ENCODE measurements at regions not wholly inside any gene's neighbourhood (a gene's known extent, or its start where the extent isn't known, plus 50 kb on each side); places are given as distances from the start of the nearest gene placed in this dataset.

- in situ Hi-C loops (cut with MboI) (no loop called here), intact Hi-C loops (cut with micrococcal nuclease) (no loop called here)
- Histone ChIP-seq H4K20me1 (replicated peaks; ENCODE audit: control insufficient read depth, insufficient read depth, low read length) (no peaks in the 10 kb centered on the region), H2AFZ (ENCODE audit: low read depth, low read length) (no peak overlapping the region), H3K9me3 (replicated peaks; ENCODE audit: control insufficient read depth, insufficient read depth, low read depth, low read length) (no peaks in the 10 kb centered on the region), H3K79me2 (ENCODE audit: control insufficient read depth, insufficient read depth, low read length) (no peaks in the 10 kb centered on the region), H3K36me3 (ENCODE audit: control insufficient read depth, insufficient read depth, low read length) (no peaks in the 10 kb centered on the region), H3K27ac (ENCODE audit: extremely low read depth, low read depth, low read length) (no peak overlapping the region), H3K4me1 (replicated peaks in 1 of 2; ENCODE audit: control insufficient read depth in 2 of 2, insufficient read depth in 2 of 2, low read length in 2 of 2) (no peaks in the 10 kb centered on the region), H3K9me1 (ENCODE audit: control insufficient read depth, insufficient read depth, low read length) (no peaks in the 10 kb centered on the region), H3K4me3 (no peak overlapping the region), H3K9ac (ENCODE audit: insufficient read depth in 1 of 2, low read depth in 2 of 2, low read length in 2 of 2) (no peak overlapping the region), H3K4me2 (ENCODE audit: insufficient read depth, low read length) (no peak overlapping the region), H3K27me3 (ENCODE audit: control insufficient read depth in 2 of 2, insufficient read depth in 2 of 2, low read length in 2 of 2) (no peaks in the 10 kb centered on the region)
- TF ChIP-seq ZNF512 (tag; IDR thresholded peaks at IDR 0.05) (no peak), TRIM25 (IDR thresholded peaks at IDR 0.05; ENCODE audit: borderline replicate concordance) (no peak), ATF4 (CRISPR knock-in tag; IDR thresholded peaks at IDR 0.05) (no peak), ZNF316 (IDR thresholded peaks at IDR 0.05) (no peak), HES1 (IDR thresholded peaks at IDR 0.05; ENCODE audit: low read depth) (no peak), CXXC5 (CRISPR knock-in tag; IDR thresholded peaks at IDR 0.05) (no peak), FOXJ2 (tag; IDR thresholded peaks at IDR 0.05) (no peak), ZZZ3 (IDR thresholded peaks at IDR 0.05) (no peak), RBM15 (IDR thresholded peaks at IDR 0.05; ENCODE audit: insufficient read depth, low read length) (no peak)
- DNase-seq (ENCODE audit: extremely low read depth in 1 of 4, low spot score in 3 of 4) (no peak), FAIRE-seq (no peak), ATAC-seq (no peak)
- BruUV-seq (replicated peaks): no TSS peak
- CTCF ChIA-PET (ENCODE audit: low intra/inter-chr PET ratio): no interaction called here
- POLR2A ChIA-PET: no interaction called here
- WGBS (ENCODE audit: insufficient coverage, low coverage, missing lambda C conversion rate): 5% methylated on average over 1 of the region's 1 CpG
Observed at GRCh38 chr6:74362391-74362790, 666.4 kb downstream of the CD109 start.

Measured in K562 (cell line).